ENCODE measurements at regions not wholly inside any gene's neighbourhood (a gene's known extent, or its start where the extent isn't known, plus 50 kb on each side); places are given as distances from the start of the nearest gene placed in this dataset.
A peak's percentile ranks its signal among the peaks of the same experiment; 100 is the strongest.

- no peak for DNase-seq
Measured at GRCh38 chr10:78506614-78507013, 473.0 kb downstream of the RPS24 start.

GRCh38 chr10:78507510-78508160 lies 474.0 kb downstream of the RPS24 start:
- no peak for DNase-seq

GRCh38 chr10:78508955-78509748 lies 475.5 kb downstream of the RPS24 start:
- DNase-seq, result no peak

GRCh38 chr10:78510566-78511323 lies 477.1 kb downstream of the RPS24 start:
- DNase-seq, result peak; percentile 35

- DNase-seq, result no peak
Measured at GRCh38 chr10:78511324-78512204, 477.9 kb downstream of the RPS24 start.

- DNase-seq, result no peak
Measured at GRCh38 chr10:78512205-78512550, 478.5 kb downstream of the RPS24 start.

GRCh38 chr10:78513330-78513729 lies 479.7 kb downstream of the RPS24 start:
- no peak for DNase-seq

- no peak for DNase-seq
Measured at GRCh38 chr10:78513986-78514385, 480.3 kb downstream of the RPS24 start.

- DNase-seq, result no peak
Measured at GRCh38 chr10:78514459-78514858, 480.8 kb downstream of the RPS24 start.

- DNase-seq, result no peak
Measured at GRCh38 chr10:78515038-78515872, 481.6 kb downstream of the RPS24 start.

- no peak for DNase-seq
Measured at GRCh38 chr10:78515873-78516153, 482.1 kb downstream of the RPS24 start.

- no peak for DNase-seq
Measured at GRCh38 chr10:78516236-78516635, 482.6 kb downstream of the RPS24 start.

GRCh38 chr10:78516756-78517155 lies 483.1 kb downstream of the RPS24 start:
- DNase-seq, result no peak

GRCh38 chr10:78518224-78518623 lies 484.6 kb downstream of the RPS24 start:
- no peak for DNase-seq

GRCh38 chr10:78520737-78521430 lies 487.2 kb downstream of the RPS24 start:
- DNase-seq, result no peak

- no peak for DNase-seq
Measured at GRCh38 chr10:78523453-78523852, 489.8 kb downstream of the RPS24 start.

GRCh38 chr10:78524342-78524741 lies 490.7 kb downstream of the RPS24 start:
- DNase-seq, result peak; percentile 68

GRCh38 chr10:78524941-78525340 lies 491.3 kb downstream of the RPS24 start:
- DNase-seq, result no peak

- DNase-seq, result no peak
Measured at GRCh38 chr10:78526347-78526746, 492.7 kb downstream of the RPS24 start.

- no peak for DNase-seq
Measured at GRCh38 chr10:78527296-78527695, 493.6 kb downstream of the RPS24 start.

- DNase-seq, result no peak
Measured at GRCh38 chr10:78528749-78529204, 495.1 kb downstream of the RPS24 start.
